CD14-positive monocyte (primary cell): ENCODE measurements at regions not wholly inside any gene's neighbourhood (a gene's known extent, or its start where the extent isn't known, plus 50 kb on each side); places are given as distances from the start of the nearest gene placed in this dataset.

Source experiments
- DNase-seq, 3 donors: peaks; one replicate each; pipeline ENCODE4 v3.0.0-alpha.2; 2011 to 2022
- H2AFZ ChIP-seq: 2 replicates; pipeline ENCODE4 v1.6.0; 2012; ENCODE audit warnings: mild to moderate bottlenecking, low read depth, low read length, inconsistent platforms; ENCODE audit not compliant: insufficient read depth, poor library complexity, severe bottlenecking
- H3K27ac ChIP-seq, 2 donors: 1 replicate in 1 of 2; 2 replicates in 1 of 2; pipeline ENCODE4 v1.5.1; 2012 to 2013; ENCODE audit warnings: low read length in 2 of 2, control low read depth in 1 of 2, inconsistent platforms in 1 of 2, low read depth in 1 of 2, mild to moderate bottlenecking in 1 of 2
- H3K27me3 ChIP-seq, 2 donors: one replicate each; pipeline versions ENCODE4 v1.6.0 to v1.6.1; 2011 to 2013; ENCODE audit warnings: low read length in 2 of 2; ENCODE audit not compliant: control insufficient read depth in 2 of 2, insufficient read depth in 2 of 2
- H3K36me3 ChIP-seq, 2 donors: replicated peaks in 1 of 2; 1 replicate in 1 of 2; 2 replicates in 1 of 2; pipeline versions ENCODE4 v1.5.1 to v1.6.1; 2012 to 2013; ENCODE audit warnings: low read length in 2 of 2, control low read depth in 1 of 2, inconsistent platforms in 1 of 2, mild to moderate bottlenecking in 1 of 2; ENCODE audit not compliant: insufficient read depth in 2 of 2, control insufficient read depth in 1 of 2
- H3K4me1 ChIP-seq, 2 donors: 1 replicate in 1 of 2; 2 replicates in 1 of 2; pipeline versions ENCODE4 v1.5.1 to v1.6.1; 2012 to 2013; ENCODE audit warnings: low read length in 2 of 2, control low read depth in 1 of 2, inconsistent platforms in 1 of 2, mild to moderate bottlenecking in 1 of 2, moderate library complexity in 1 of 2; ENCODE audit not compliant: insufficient read depth in 2 of 2, control insufficient read depth in 1 of 2
- H3K4me2 ChIP-seq: replicated peaks from 2 replicates; pipeline ENCODE3; 2012; ENCODE audit warnings: low read length, moderate library complexity, mild to moderate bottlenecking; ENCODE audit not compliant: poor library complexity, severe bottlenecking; ENCODE audit errors: extremely low read depth
- H3K4me3 ChIP-seq, 3 experiments: fragments of 200-600 bp in 1 of 3; sonication (generic) in 1 of 3; replicated peaks in 1 of 3; 1 replicate in 2 of 3; 2 replicates in 1 of 3; pipeline ENCODE4 v1.5.1; 2011 to 2013; ENCODE audit warnings: low read length in 3 of 3, mild to moderate bottlenecking in 3 of 3, control low read depth in 2 of 3, low read depth in 2 of 3, inconsistent platforms in 1 of 3, moderate library complexity in 1 of 3
- H3K79me2 ChIP-seq: 2 replicates; pipeline ENCODE4 v1.6.0; 2012; ENCODE audit warnings: mild to moderate bottlenecking, control low read depth, inconsistent platforms, low read length, moderate library complexity; ENCODE audit not compliant: insufficient read depth
- H3K9ac ChIP-seq: 2 replicates; pipeline ENCODE4 v1.6.0; 2017; ENCODE audit warnings: low read length, mild to moderate bottlenecking; ENCODE audit not compliant: insufficient read depth, poor library complexity, severe bottlenecking
- H3K9me3 ChIP-seq, 2 donors: replicated peaks in 1 of 2; 1 replicate in 1 of 2; 2 replicates in 1 of 2; pipeline versions ENCODE4 v1.5.1 to v1.6.1; 2012 to 2013; ENCODE audit warnings: low read length in 2 of 2, control low read depth in 1 of 2; ENCODE audit not compliant: control insufficient read depth in 1 of 2, insufficient read depth in 1 of 2
- H4K20me1 ChIP-seq: 2 replicates; pipeline ENCODE4 v1.6.0; 2012; ENCODE audit warnings: mild to moderate bottlenecking, low read length, control low read depth, moderate library complexity; ENCODE audit not compliant: insufficient read depth
- H3K27ac Mint-ChIP-seq, 7 donors: one replicate each; pipeline ENCODE4 v1.8.0; 2020; ENCODE audit warnings: mild to moderate bottlenecking in 7 of 7, mixed read lengths in 7 of 7, moderate library complexity in 6 of 7, inconsistent platforms in 2 of 7
- H3K27me3 Mint-ChIP-seq, 3 donors: one replicate each; pipeline ENCODE4 v1.8.0; 2021 to 2022; ENCODE audit warnings: low read depth in 3 of 3, mild to moderate bottlenecking in 3 of 3, mixed read lengths in 3 of 3, moderate library complexity in 3 of 3, inconsistent platforms in 1 of 3
- H3K36me3 Mint-ChIP-seq, 2 donors: one replicate each; pipeline ENCODE4 v1.8.0; 2020; ENCODE audit warnings: mixed read lengths in 2 of 2, inconsistent platforms in 1 of 2, mild to moderate bottlenecking in 1 of 2
- H3K4me1 Mint-ChIP-seq: one replicate; pipeline ENCODE4 v1.8.0; 2020; ENCODE audit warnings: mild to moderate bottlenecking, mixed read lengths
- H3K4me3 Mint-ChIP-seq, 2 donors: one replicate each; pipeline ENCODE4 v1.8.0; 2020; ENCODE audit warnings: mild to moderate bottlenecking in 2 of 2, mixed read lengths in 2 of 2, moderate library complexity in 1 of 2
- H3K9me3 Mint-ChIP-seq, 7 donors: one replicate each; pipeline ENCODE4 v1.8.0; 2020 to 2022; ENCODE audit warnings: mixed read lengths in 7 of 7, mild to moderate bottlenecking in 6 of 7, moderate library complexity in 6 of 7, inconsistent platforms in 2 of 7
- CTCF ChIP-seq: fragments of 200-600 bp; IDR thresholded peaks from one replicate; pipeline ENCODE4 v1.8.0; 2022; ENCODE audit warnings: antibody characterized with exemption, mild to moderate bottlenecking
- WGBS: methylation state at CpG from one replicate; pipeline ENCODE4 v1.1.5; 2013; ENCODE audit warnings: missing lambda C conversion rate; ENCODE audit not compliant: insufficient coverage; 5-methylcytosine and 5-hydroxymethylcytosine counted together
- intact Hi-C, 2 donors: fragments of 100-400 bp; cut with micrococcal nuclease; formaldehyde crosslinking; loops; one replicate each; pipeline versions ENCODE4 v1.15.0 to v1.15.1; 2023

GRCh38 chr17:37841232-37841631 lies 83.0 kb upstream of the TBC1D3K start:
- Mint-ChIP-seq H3K36me3 (no peaks in the 10 kb centered on the region), H3K27ac (peak overlapping the region in 6 of 7 donors; percentile 8 to 82 (median 76)), H3K4me1 (peaks cover 45% of the 10 kb centered on the region), H3K27me3 (peaks cover 3 to 10% (median 5%) of the 10 kb centered on the region in 3 donors), H3K9me3 (peaks cover 0 to 2% (median 0%) of the 10 kb centered on the region in 7 donors), H3K4me3 (no peak overlapping the region)
- Histone ChIP-seq H3K36me3 (no peaks in the 10 kb centered on the region), H3K79me2 (no peaks in the 10 kb centered on the region), H3K27me3 (no peaks in the 10 kb centered on the region), H3K27ac (peak overlapping the region; percentile 13 to 96), H4K20me1 (no peaks in the 10 kb centered on the region), H3K4me3 (no peak overlapping the region), H2AFZ (no peak overlapping the region), H3K9me3 (no peaks in the 10 kb centered on the region), H3K4me1 (peaks cover 43 to 48% of the 10 kb centered on the region in 2 donors), H3K9ac (no peak overlapping the region), H3K4me2 (no peak overlapping the region)
- TF ChIP-seq CTCF, result no peak
- DNase-seq, result peak in 2 of 3 donors; percentile 24 to 43
- intact Hi-C loops, result loop anchor here (10.0 kb wide), 1 partner anchor 136 kb away; no protein-coding TSS in a partner anchor
- no CpG with 5 or more reads among the region's 1 CpG for WGBS

- no peak overlapping the region for H2AFZ ChIP-seq
- Mint-ChIP-seq H3K27me3 (peaks cover 3 to 11% (median 5%) of the 10 kb centered on the region in 3 donors), H3K4me3 (no peak overlapping the region), H3K27ac (peak overlapping the region in 6 of 7 donors; percentile 6 to 80 (median 36)), H3K4me1 (peaks cover 45% of the 10 kb centered on the region), H3K9me3 (peaks cover 0 to 2% (median 0%) of the 10 kb centered on the region in 7 donors), H3K36me3 (no peaks in the 10 kb centered on the region)
- no peak overlapping the region for H3K4me3 ChIP-seq
- H3K27me3 ChIP-seq, result no peaks in the 10 kb centered on the region
- no peak overlapping the region for H3K9ac ChIP-seq
- H4K20me1 ChIP-seq, result no peaks in the 10 kb centered on the region
- H3K4me1 ChIP-seq, result peaks cover 43 to 48% of the 10 kb centered on the region in 2 donors
- H3K9me3 ChIP-seq, result no peaks in the 10 kb centered on the region
- no peaks in the 10 kb centered on the region for H3K79me2 ChIP-seq
- WGBS, result 100% methylated on average over 1 of the region's 7 CpGs
- no peak for DNase-seq
- no peak overlapping the region for H3K4me2 ChIP-seq
- intact Hi-C loops, result loop anchor here (10.0 kb wide), 1 partner anchor 136 kb away; no protein-coding TSS in a partner anchor
- no peaks in the 10 kb centered on the region for H3K36me3 ChIP-seq
- peak overlapping the region in 1 of 2 donors; percentile 13 for H3K27ac ChIP-seq
- no peak for TF ChIP-seq CTCF
Observed at GRCh38 chr17:37840576-37840975, 83.6 kb upstream of the TBC1D3K start.
